Activated CD4-positive, alpha-beta memory T cell treated with anti-CD3 and anti-CD28 coated beads, Interleukin-2, amount 10 ng/mL, durations not matched to agents 7 days and 5 days (primary cell): ENCODE measurements at regions not wholly inside any gene's neighbourhood (a gene's known extent, or its start where the extent isn't known, plus 50 kb on each side); places are given as distances from the start of the nearest gene placed in this dataset.
"Not testable (repeated sequence)": the region's sequence is repeated elsewhere in the genome, so short reads cannot be mapped to it uniquely, and the experiment has no call there.

Experiments
- CTCF ChIA-PET: fragments of 350-600 bp; sonication (Branson Sonifier 250); formaldehyde crosslinking; loops from one replicate; lab custom pipeline; 2021; ENCODE audit warnings: antibody characterized with exemption, inconsistent platforms; lab: Charles Lee
- POLR2A ChIA-PET: fragments of 350-600 bp; sonication (Branson Sonifier 250); formaldehyde crosslinking; loops from one replicate; lab custom pipeline; 2021; ENCODE audit warnings: antibody characterized with exemption; lab: Charles Lee
- DNase-seq: peaks from one replicate; pipeline ENCODE4 v3.0.0-alpha.2; 2020
- H3K27ac Mint-ChIP-seq: one replicate; pipeline ENCODE4 v1.8.0; 2021; ENCODE audit warnings: mild to moderate bottlenecking, mixed read lengths
- H3K27me3 Mint-ChIP-seq: one replicate; pipeline ENCODE4 v1.8.0; 2021; ENCODE audit warnings: mixed read lengths
- H3K36me3 Mint-ChIP-seq: one replicate; pipeline ENCODE4 v1.8.0; 2021; ENCODE audit warnings: low read depth, mixed read lengths
- H3K4me1 Mint-ChIP-seq: one replicate; pipeline ENCODE4 v1.8.0; 2021; ENCODE audit warnings: mixed read lengths
- H3K4me3 Mint-ChIP-seq: one replicate; pipeline ENCODE4 v1.8.0; 2021; ENCODE audit warnings: mild to moderate bottlenecking, mixed read lengths
- H3K9me3 Mint-ChIP-seq: one replicate; pipeline ENCODE4 v1.8.0; 2021; ENCODE audit warnings: mixed read lengths

GRCh38 chr7:51805783-51806431, 489.3 kb upstream of the COBL start:
- peaks cover 15% of the 10 kb centered on the region for H3K9me3 Mint-ChIP-seq
- H3K4me3 Mint-ChIP-seq, H3K27ac Mint-ChIP-seq, H3K36me3 Mint-ChIP-seq, H3K4me1 Mint-ChIP-seq, POLR2A ChIA-PET, DNase-seq, CTCF ChIA-PET, H3K27me3 Mint-ChIP-seq: not testable (repeated sequence)

- DNase-seq: no peak
- H3K4me3 Mint-ChIP-seq: no peak overlapping the region
- no peaks in the 10 kb centered on the region for H3K4me1 Mint-ChIP-seq
- peaks cover 10% of the 10 kb centered on the region for H3K9me3 Mint-ChIP-seq
- H3K36me3 Mint-ChIP-seq: no peaks in the 10 kb centered on the region
- H3K27ac Mint-ChIP-seq: no peak overlapping the region
- ChIA-PET CTCF (no interaction called here), POLR2A (no interaction called here)
- no peaks in the 10 kb centered on the region for H3K27me3 Mint-ChIP-seq
These were observed 486.1 kb upstream of the COBL start for GRCh38 chr7:51802718-51803117.

- no peak overlapping the region for H3K4me3 Mint-ChIP-seq
- CTCF ChIA-PET: no interaction called here
- peaks cover 2% of the 10 kb centered on the region for H3K9me3 Mint-ChIP-seq
- H3K4me1 Mint-ChIP-seq: no peaks in the 10 kb centered on the region
- POLR2A ChIA-PET: no interaction called here
- H3K36me3 Mint-ChIP-seq: no peaks in the 10 kb centered on the region
- H3K27me3 Mint-ChIP-seq: no peaks in the 10 kb centered on the region
- H3K27ac Mint-ChIP-seq: no peak overlapping the region
- DNase-seq: no peak
These were observed 480.8 kb upstream of the COBL start for GRCh38 chr7:51797371-51797770.

DNA sequence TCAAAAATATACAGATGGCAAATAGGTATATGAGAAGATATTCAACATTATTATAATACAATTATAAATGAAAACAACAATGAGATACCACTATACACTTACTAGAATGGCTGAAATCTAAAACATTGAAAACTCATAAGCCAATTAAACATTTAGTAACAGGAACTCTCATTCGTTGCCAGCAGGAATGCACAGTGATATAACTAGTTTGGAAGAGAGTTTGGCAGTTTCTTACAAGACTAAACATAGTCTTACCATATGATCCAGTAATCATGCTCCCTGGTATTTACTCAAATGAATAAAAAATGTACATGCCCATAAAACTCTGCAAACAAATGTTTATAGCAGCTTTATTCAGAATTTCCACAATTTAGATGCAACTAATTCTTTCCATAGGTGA, 476.2 kb upstream of the COBL start:
- Mint-ChIP-seq H3K4me3 (no peak overlapping the region), H3K4me1 (no peaks in the 10 kb centered on the region), H3K27me3 (no peaks in the 10 kb centered on the region), H3K9me3 (no peaks in the 10 kb centered on the region), H3K27ac (no peak overlapping the region), H3K36me3 (no peaks in the 10 kb centered on the region)
- DNase-seq: no peak
- ChIA-PET POLR2A (no interaction called here), CTCF (no interaction called here)

DNA sequence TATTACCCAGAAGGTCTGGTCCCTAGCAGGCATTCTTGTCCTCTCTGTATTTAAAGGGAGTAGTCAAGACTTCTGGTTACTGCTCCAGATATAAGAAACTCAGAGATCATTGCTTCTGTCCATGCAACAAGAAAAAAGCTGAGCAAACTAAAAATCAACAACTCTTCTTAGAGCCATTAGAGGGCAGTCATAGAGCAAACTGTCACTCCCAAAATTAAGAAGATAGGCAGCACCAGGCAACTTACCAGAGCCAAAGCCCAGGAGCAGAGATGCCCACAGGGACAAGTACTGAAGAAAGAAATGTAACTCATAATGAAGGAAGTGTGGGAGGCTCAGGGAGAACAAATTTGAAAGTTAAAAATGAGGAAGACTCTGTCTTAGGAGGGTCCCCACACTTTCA, 472.9 kb upstream of the COBL start:
- no peak overlapping the region for H3K27ac Mint-ChIP-seq
- no peak overlapping the region for H3K4me3 Mint-ChIP-seq
- CTCF ChIA-PET: no interaction called here
- no peaks in the 10 kb centered on the region for H3K36me3 Mint-ChIP-seq
- no peaks in the 10 kb centered on the region for H3K4me1 Mint-ChIP-seq
- H3K27me3 Mint-ChIP-seq: no peaks in the 10 kb centered on the region
- POLR2A ChIA-PET: no interaction called here
- H3K9me3 Mint-ChIP-seq: no peaks in the 10 kb centered on the region
- DNase-seq: no peak

DNA sequence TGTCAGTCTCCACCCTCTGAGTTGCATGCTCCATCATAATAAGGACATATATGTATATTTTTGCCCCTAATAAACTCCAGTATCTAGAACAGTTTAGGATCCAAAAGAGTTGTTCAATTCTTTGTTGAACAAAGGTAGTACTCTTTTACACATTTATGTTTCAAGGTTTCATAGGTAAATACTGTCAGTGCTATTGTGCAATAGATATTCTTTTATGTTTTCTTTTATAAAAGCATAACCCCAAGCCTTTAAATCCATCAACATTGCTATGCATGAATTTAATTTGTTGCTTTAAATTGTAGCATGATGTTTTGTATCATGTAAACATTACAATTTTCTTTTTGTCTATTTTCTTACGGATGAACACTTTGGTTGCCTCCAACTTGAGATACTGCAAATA, 469.7 kb upstream of the COBL start:
- H3K9me3 Mint-ChIP-seq: peaks cover 8% of the 10 kb centered on the region
- no peaks in the 10 kb centered on the region for H3K36me3 Mint-ChIP-seq
- no peaks in the 10 kb centered on the region for H3K4me1 Mint-ChIP-seq

DNA sequence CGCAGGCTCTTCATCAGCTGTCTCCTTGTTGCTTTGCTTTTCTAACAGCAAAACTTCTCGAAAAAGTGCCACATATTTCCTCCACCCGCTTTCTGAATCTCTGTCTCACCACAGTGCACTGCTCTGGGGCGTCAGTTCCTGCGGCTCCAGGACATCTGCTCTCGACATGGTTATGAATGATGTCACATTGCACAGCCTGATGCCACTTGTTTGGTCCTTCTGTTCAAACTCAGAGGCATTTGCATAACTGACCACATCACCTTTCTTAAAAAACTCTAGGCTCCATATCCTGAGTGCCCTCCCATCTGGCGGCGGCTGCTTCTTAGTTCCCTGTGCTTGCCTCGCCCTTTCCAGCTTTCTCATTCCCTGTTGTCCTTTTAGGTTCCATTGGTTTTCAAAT, 469.3 kb upstream of the COBL start:
- Mint-ChIP-seq H3K27me3 (no peaks in the 10 kb centered on the region), H3K4me1 (no peaks in the 10 kb centered on the region), H3K9me3 (peaks cover 8% of the 10 kb centered on the region), H3K4me3 (no peak overlapping the region), H3K36me3 (no peaks in the 10 kb centered on the region), H3K27ac (no peak overlapping the region)
- no peak for DNase-seq
- ChIA-PET POLR2A (no interaction called here), CTCF (no interaction called here)

More for the DNA sequence above, 469.7 kb upstream of the COBL start:
- ChIA-PET CTCF (no interaction called here), POLR2A (no interaction called here)
- Mint-ChIP-seq H3K4me3 (no peak overlapping the region), H3K27me3 (no peaks in the 10 kb centered on the region), H3K27ac (no peak overlapping the region)
- DNase-seq: no peak

DNA sequence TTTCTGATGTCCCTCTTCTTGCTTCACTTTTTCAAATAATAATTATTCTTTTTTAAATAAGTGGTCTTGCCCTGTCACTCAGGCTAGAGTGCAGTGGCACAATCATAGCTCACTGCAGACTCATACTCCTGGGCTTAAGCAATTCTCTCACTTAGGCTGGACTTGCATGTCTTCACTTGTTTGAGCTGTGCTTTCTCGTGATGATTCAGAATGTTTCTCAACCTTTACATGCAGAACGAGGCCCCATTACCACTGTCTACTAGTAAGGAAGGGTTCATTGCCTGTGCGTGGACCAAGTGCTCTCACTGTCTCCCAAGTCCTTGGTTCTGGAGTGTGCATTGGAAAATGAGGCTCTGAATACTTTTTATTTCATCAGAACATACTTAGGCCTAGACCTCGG, 468.6 kb upstream of the COBL start:
- Mint-ChIP-seq H3K4me3 (no peak overlapping the region), H3K27ac (no peak overlapping the region), H3K4me1 (no peaks in the 10 kb centered on the region), H3K27me3 (no peaks in the 10 kb centered on the region), H3K36me3 (no peaks in the 10 kb centered on the region), H3K9me3 (peaks cover 11% of the 10 kb centered on the region)
- CTCF ChIA-PET: no interaction called here
- POLR2A ChIA-PET: no interaction called here
- DNase-seq: no peak

DNA sequence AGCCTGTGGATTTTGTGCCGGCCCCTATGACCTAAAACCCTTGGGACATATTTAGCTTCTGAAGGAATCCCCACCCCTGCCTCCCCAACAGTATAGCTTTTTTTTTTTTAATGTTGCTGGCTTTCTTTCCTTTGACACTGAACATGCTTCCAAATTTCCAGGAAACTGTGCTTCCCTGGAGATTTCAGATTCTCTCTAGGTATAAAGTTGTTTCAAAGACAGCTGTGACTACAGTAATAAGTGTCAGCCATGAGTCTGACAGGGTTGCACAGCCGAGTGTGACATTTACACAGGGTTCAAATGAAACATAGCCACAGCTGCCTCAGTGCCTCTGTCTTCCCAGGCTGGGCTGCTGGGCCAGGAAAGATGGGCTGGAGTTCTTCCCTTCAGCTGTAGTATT, 466.6 kb upstream of the COBL start:
- Mint-ChIP-seq H3K4me3 (no peak overlapping the region), H3K36me3 (no peaks in the 10 kb centered on the region), H3K4me1 (no peaks in the 10 kb centered on the region), H3K27ac (no peak overlapping the region), H3K27me3 (no peaks in the 10 kb centered on the region), H3K9me3 (peaks cover 16% of the 10 kb centered on the region)
- CTCF ChIA-PET: no interaction called here
- POLR2A ChIA-PET: no interaction called here
- DNase-seq: no peak

DNA sequence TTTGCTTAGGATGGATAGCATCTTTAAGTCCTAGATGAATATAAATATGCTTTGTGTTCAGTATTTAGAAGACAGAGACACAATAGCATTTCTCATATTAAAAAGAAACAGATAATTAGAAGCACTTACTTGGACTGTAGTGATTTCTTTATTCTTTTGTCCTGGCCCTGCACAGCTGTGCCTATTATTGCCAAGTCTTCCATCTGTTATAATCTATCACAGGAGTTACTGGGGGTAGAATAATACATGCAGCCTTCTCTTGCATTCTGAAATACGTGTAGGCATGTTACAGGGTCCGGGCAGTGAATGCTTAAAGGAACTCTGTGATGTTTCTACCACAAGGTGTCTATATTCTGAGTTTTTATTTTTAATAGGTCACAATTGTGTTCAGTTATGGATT, 461.5 kb upstream of the COBL start:
- POLR2A ChIA-PET: no interaction called here
- no peak overlapping the region for H3K27ac Mint-ChIP-seq
- CTCF ChIA-PET: no interaction called here
- no peaks in the 10 kb centered on the region for H3K4me1 Mint-ChIP-seq
- no peaks in the 10 kb centered on the region for H3K36me3 Mint-ChIP-seq
- peaks cover 19% of the 10 kb centered on the region for H3K9me3 Mint-ChIP-seq
- no peak for DNase-seq
- no peak overlapping the region for H3K4me3 Mint-ChIP-seq
- H3K27me3 Mint-ChIP-seq: no peaks in the 10 kb centered on the region

GRCh38 chr7:51774178-51774577, 457.6 kb upstream of the COBL start:
- Mint-ChIP-seq H3K27ac (no peak overlapping the region), H3K27me3 (no peaks in the 10 kb centered on the region), H3K4me1 (no peaks in the 10 kb centered on the region), H3K9me3 (peaks cover 3% of the 10 kb centered on the region), H3K4me3 (no peak overlapping the region), H3K36me3 (no peaks in the 10 kb centered on the region)
- DNase-seq: no peak
- CTCF ChIA-PET: no interaction called here
- POLR2A ChIA-PET: no interaction called here

DNA sequence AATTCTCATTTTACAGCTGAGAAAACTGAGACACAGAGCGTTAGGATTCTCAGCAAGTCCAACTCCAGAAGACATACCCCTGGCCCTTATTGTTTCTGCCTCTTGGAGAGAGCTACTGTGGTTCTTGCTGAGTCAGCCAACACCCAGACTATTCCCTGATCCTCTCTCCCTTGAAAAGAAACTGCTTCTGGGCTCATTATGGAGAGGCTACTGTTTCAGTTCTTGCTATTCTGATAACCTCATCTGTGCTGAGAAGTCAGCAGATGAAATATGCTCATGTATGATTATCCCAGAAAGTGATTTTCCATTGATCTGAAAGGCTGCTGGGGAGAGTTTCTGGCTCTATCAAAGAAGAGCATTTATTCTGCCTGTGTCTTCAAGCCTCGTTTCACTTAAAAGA, 455.6 kb upstream of the COBL start:
- Mint-ChIP-seq H3K36me3 (no peaks in the 10 kb centered on the region), H3K27ac (no peak overlapping the region), H3K27me3 (no peaks in the 10 kb centered on the region), H3K9me3 (peaks cover 3% of the 10 kb centered on the region), H3K4me3 (no peak overlapping the region), H3K4me1 (no peaks in the 10 kb centered on the region)
- POLR2A ChIA-PET: no interaction called here
- no peak for DNase-seq
- CTCF ChIA-PET: no interaction called here

- CTCF ChIA-PET: no interaction called here
- H3K4me3 Mint-ChIP-seq: no peak overlapping the region
- H3K27ac Mint-ChIP-seq: no peak overlapping the region
- POLR2A ChIA-PET: no interaction called here
- H3K27me3 Mint-ChIP-seq: no peaks in the 10 kb centered on the region
- no peaks in the 10 kb centered on the region for H3K4me1 Mint-ChIP-seq
- peaks cover 9% of the 10 kb centered on the region for H3K9me3 Mint-ChIP-seq
- H3K36me3 Mint-ChIP-seq: no peaks in the 10 kb centered on the region
- DNase-seq: no peak
These were observed 448.4 kb upstream of the COBL start for GRCh38 chr7:51764976-51765375.

DNA sequence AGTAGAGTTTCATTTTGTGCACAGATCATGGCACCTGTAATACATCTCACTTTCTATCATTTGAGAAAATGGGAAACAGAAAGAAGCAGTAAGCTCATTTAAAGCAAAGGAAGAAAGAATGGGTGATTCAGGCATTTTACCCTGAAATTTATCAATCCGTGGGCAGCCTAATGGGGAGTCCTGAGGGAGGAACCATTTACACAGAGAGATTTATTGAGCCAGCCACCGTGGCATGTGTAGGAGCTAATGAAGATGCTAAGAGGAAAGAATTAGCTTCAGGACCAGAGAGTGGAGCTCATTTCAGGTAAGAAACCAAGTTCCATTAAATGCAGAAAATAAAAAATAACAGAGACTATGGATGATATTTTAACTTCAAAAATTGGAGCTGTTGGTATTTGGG, 443.4 kb upstream of the COBL start:
- CTCF ChIA-PET: no interaction called here

More for the DNA sequence above, 443.4 kb upstream of the COBL start:
- H3K4me1 Mint-ChIP-seq: no peaks in the 10 kb centered on the region
- peaks cover 10% of the 10 kb centered on the region for H3K9me3 Mint-ChIP-seq
- DNase-seq: no peak
- no peaks in the 10 kb centered on the region for H3K36me3 Mint-ChIP-seq
- H3K4me3 Mint-ChIP-seq: no peak overlapping the region
- POLR2A ChIA-PET: no interaction called here
- H3K27me3 Mint-ChIP-seq: no peaks in the 10 kb centered on the region
- H3K27ac Mint-ChIP-seq: no peak overlapping the region
